ENCODE measurements at regions not wholly inside any gene's neighbourhood (a gene's known extent, or its start where the extent isn't known, plus 50 kb on each side); places are given as distances from the start of the nearest gene placed in this dataset.

DNA sequence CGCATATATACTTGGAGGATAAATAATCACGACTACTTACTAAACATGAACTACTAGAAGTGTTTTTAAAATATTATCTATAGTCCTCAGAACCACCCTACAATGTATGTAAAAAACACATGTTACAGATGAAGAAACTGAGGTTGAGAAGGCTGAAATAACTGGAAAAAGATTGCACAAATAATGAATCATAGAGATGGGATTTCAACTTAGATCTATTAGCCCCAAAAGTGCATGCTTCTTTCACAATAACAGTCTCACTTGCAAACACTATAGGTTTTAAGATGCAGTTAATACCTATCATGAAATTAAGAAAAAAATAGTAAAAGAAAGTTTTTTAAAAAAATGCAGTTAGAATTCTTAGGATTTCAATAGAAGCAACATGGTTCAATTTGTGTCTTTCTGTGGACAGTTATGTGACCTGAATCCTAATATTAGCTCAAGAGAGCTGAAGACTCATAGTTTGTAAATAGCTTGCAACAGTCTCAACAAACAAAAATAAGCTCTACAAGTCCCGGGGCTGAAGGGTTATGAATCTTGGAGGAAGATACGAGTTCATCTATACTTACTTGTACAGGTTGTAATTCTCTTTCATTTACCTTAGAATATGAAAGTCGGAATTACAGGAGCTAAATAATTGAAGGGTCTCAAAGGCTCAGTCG is 58.6 kb upstream of the NTPCR start:
- no peak for DNase-seq (ENCODE audit: low spot score)

DNA sequence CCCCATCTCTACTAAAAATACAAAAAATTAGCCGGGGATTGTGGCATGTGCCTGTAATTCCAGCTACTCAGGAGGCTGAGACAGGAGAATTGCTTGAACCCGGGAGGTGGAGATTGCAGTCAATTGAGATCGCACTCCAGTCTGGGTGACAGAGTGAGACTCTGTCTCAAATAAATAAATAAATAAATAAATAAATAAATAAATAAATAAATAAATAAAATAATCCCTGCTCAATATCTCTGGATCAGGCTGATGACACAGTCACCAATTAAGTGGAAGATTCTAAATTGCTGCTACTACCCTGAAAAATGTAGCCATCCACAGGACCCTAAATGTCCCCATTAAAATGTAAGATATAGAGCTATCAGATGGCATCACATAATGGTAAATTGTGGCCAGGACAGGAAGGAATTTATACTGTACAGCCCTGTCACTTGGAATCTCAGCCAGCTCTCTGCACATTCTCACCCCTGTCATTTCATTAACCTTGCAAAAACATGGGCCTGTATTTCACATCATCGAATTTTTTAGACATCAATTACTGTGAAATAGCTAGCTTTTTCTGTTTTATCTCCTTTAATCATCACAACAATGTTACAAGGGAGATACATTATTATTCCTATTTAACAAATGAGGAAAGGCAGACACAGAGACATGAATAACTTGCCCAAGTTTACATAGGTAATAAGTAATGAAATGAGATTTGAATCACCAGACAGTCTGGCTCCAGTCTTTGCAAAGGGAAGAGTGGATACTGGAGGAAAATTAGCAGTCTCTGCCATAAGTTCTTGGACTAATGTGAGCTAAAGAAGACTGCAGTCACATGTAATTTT is 56.7 kb upstream of the NTPCR start:
- no peak for DNase-seq (ENCODE audit: low spot score)

DNA sequence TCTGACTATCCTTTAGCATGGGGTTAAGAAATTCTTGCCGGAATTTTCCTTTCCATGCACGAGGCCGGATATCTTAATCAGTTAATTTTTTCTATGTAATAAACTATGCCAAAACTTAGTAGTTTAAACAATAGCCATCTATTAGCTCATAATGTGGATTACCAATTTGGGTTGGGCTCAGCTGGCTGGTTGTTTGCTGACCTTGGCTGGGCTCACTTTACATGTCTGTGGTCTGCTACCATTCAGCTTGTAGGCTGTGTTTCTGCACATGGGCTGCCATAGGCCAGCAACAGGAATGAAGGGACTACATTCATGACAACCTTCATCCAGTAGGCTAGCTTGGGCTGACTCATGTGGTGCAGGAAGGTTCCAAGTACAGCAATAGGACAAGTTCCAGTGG is 56.0 kb upstream of the NTPCR start:
- no peak for DNase-seq (ENCODE audit: low spot score)

DNA sequence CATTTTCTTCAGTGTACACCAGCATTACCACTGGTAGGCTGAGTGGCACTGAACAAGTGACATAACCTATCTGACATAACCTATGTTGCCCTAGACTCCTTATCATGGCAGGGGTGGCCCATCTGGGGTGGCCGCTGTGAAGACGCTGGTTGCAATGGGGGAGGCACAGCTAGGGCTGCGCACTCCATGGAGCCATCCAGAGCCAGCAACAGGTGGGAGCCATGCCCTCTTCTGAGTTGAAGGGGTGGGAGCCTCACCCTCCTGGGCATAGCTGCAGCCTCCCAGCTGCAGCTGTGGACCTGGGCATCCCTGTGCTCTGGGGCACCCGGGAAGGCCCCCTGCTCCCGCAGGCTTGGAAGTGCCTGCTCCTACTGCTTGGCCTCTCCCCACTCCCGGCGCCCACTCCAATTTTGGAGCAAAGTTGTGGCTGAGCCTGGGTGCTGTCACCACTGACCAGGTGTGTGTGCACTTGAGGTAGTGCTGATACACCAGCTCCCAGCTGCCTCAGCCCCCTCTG is 52.4 kb upstream of the NTPCR start:
- DNase-seq (ENCODE audit: low spot score) = no peak

DNA sequence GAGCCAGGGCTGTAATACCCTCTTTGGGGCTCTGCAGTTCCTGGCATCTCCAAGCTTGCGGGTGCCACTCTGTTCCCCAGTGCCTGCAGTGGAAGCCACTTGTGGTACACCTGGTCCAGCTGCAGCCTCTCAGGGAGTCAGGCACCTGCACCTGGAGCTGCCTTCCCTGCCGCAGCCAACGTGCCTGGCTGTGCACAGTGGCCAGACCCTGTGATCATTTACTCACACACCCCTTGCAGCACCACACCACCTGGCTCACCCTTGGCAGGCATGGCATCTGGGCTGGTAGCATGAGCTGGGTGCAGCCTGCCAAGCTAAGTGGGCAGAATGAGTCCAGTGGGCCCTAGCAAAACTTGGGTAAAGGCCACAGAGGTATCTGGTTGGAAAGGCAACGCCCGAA is 51.1 kb upstream of the NTPCR start:
- no peak for DNase-seq (ENCODE audit: low spot score)

DNA sequence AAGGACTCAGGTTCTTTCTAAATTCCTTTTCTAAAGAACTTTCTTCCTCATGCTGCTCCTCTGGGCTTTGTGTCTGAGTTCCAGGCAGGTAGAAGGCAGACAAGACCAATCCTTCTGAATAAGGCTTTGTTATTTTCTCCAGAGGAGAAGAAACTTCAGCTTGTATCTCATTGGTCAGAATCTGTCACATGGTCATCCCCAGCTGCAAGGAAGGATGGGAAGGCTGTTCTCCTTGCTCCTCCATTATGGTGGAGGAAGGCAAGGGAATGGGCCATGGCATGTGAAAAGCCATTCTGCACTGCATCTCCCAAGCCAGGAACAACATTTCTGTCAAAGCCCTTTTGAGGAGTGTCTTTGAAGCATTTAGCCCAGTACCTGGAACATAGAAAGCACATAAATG is 50.6 kb upstream of the NTPCR start:
- no peak for DNase-seq (ENCODE audit: low spot score)

Data from Ammon's horn (tissue), 1 donor.